Omental fat pad (tissue), 3 donors: ENCODE measurements at regions not wholly inside any gene's neighbourhood (a gene's known extent, or its start where the extent isn't known, plus 50 kb on each side); places are given as distances from the start of the nearest gene placed in this dataset.

Experiments used
- ATAC-seq: fragments of 150-250 bp; one replicate; pipeline ENCODE4 v1.9.1; 2016; ENCODE audit warnings: mild to moderate bottlenecking, moderate library complexity; ENCODE audit not compliant: low FRiP score
- DNase-seq: peaks from one replicate; pipeline ENCODE4 v3.0.0-alpha.2; 2019; ENCODE audit warnings: low spot score
- TF ChIP-seq, protein P1 (sequence below), 3 donors: fragments of 450-650 bp; IDR thresholded peaks; one replicate each; pipeline ENCODE4 v1.5.1; 2016 to 2017; ENCODE audit warnings: antibody characterized with exemption in 3 of 3, mild to moderate bottlenecking in 3 of 3, moderate library complexity in 2 of 3

DNA sequence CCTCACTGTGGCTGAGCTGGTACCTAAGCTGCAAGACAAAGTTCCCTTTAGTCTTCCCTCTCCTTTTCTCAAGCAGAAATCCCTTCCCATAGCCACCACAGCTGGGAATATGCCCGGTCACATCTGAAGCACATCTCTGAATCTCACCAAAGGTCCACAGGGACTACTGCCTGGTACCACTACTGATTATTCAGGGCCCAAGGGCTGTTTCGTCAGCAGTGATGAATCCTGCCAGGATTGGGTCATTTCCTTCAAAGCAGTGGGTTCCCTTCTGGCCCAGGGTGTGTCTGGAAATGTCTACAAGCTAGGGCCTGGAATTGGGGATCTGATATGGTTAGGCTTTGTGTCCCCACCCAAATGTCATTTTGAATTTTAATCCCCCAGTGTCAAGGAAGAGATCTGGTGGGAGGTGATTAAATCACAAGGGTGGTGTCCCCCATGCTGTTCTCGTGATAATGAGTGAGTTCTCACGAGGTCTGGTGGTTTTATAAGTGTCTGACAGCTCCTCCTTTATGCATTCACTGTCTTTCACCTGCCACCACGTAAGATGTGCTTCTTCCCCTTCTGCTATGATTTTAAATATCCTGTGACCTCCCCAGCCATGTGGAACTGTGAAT is 83.2 kb upstream of the FST start:
- no peak for ATAC-seq
- TF ChIP-seq, protein P1, sequence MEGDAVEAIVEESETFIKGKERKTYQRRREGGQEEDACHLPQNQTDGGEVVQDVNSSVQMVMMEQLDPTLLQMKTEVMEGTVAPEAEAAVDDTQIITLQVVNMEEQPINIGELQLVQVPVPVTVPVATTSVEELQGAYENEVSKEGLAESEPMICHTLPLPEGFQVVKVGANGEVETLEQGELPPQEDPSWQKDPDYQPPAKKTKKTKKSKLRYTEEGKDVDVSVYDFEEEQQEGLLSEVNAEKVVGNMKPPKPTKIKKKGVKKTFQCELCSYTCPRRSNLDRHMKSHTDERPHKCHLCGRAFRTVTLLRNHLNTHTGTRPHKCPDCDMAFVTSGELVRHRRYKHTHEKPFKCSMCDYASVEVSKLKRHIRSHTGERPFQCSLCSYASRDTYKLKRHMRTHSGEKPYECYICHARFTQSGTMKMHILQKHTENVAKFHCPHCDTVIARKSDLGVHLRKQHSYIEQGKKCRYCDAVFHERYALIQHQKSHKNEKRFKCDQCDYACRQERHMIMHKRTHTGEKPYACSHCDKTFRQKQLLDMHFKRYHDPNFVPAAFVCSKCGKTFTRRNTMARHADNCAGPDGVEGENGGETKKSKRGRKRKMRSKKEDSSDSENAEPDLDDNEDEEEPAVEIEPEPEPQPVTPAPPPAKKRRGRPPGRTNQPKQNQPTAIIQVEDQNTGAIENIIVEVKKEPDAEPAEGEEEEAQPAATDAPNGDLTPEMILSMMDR (IDR thresholded peaks at IDR 0.05), result no peak

DNA sequence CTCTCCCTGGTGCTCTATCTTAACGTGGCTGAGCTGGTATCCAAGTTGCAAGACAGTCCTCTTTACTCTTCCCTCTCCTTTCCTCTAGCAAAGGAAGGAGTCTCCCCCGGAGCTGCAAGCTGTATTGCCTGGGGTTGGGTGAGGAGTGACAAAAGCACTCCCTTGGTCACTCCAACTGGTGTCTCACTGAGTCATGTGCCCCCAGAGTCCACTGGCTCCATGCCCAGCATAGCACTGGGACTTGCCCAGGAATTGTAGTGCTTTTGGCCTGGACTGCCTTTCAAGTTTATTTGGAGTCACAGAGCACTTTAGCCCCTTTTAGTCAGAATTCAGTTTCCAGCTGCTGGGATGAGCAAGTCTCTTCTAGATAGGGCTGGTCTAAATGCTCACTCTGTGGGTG is 82.6 kb upstream of the FST start:
- TF ChIP-seq, protein P1 (IDR thresholded peaks at IDR 0.05), result no peak
- no peak for ATAC-seq
- DNase-seq, result no peak

More for the DNA sequence above, 83.2 kb upstream of the FST start:
- DNase-seq, result no peak

DNA sequence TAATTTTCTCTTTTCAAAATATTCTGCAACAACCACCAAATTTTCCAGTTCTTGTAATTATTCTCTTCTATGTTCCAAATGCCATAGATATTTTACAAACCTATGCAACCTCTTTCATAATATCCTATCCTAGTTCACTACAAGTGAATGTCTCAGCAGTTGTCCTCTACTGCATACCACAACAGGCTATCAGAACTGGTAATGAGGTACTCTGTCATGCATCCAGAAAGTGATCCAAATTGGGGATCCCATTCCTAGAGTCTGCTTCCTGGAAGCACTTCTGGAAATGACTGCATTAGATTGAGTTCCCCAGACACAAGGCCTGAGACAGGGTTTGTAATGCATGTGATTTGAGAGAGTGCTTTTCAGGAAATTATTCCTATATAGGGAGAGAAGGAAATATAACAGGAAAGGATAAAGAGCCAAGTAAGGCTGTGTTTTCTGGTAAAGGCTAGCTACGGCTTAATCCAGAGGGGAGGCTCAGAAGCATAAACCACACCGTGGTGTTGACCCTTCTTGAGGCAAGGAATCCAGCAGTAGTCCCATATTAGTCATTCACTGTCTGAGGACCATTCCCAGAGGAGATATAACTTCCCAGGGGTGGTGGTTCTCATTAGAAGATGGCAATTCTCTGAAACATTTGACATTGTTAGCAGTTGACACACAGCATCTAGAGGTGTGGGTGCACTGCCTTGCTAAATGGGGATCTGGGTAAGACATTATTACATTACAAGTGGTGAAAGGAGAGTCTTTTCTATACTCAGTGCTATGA is 80.3 kb upstream of the FST start:
- no peak for DNase-seq
- TF ChIP-seq, protein P1 (IDR thresholded peaks at IDR 0.05), result no peak
- ATAC-seq, result no peak

DNA sequence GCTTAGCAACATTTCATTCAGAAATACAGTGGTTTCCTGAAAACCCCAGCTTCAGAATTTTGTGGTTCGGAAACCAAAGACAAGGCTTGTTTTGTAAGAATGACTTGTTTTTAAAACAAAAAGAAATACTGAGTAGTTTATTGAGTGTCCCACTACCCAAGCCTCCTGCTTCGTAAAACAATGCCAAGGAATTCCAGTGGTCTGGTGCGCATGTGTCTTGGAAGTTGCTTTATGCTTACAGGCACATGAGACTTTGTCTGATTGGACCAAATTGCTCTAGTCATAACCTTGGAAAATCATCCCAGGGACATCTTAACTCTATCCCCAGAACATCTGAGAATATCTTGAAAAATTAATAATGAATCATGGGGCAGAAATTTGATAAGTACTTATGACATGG is 77.1 kb upstream of the FST start:
- TF ChIP-seq, protein P1 (IDR thresholded peaks at IDR 0.05), result no peak
- no peak for ATAC-seq

DNA sequence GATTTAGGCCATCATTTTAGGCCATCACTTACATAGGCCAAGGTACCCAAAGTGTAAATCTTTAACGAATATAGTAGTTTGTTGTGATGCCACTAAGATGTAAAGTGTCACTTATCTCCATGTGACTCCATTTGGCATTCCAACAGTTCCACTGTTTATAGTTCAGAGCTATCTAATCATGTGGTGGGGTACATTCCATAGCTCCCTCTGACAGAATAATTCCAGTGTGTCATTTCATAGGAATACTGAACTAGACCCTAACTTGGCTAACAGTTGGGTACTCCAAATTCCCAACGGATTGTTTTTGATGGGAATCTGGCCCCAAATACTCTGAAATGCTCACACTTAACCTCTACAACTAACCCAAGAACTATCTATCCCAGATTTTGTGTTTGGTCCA is 76.7 kb upstream of the FST start:
- DNase-seq, result no peak
- ATAC-seq, result no peak
- TF ChIP-seq, protein P1 (IDR thresholded peaks at IDR 0.05), result no peak

More for the DNA sequence above, 77.1 kb upstream of the FST start:
- DNase-seq, result no peak

DNA sequence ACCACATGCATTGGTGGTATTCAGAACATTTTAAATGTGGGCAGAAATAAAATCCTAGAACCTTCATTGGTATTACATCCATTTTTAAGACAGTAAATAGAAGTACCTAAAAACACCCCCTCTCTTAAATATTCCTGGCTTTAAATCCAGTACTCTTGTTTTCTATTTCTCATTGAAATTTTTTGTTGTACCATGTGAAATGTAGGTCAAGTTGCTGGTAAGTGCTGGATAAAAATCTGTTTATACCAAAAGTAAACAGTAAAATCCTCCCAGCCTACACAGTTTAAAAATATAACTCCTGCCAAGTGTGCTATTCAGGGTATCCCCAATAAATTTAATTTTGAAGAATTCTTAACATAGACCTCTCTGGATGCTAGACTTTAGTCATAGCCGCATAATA is 75.0 kb upstream of the FST start:
- TF ChIP-seq, protein P1 (IDR thresholded peaks at IDR 0.05), result no peak
- DNase-seq, result no peak
- no peak for ATAC-seq
